ENCODE measurements at regions not wholly inside any gene's neighbourhood (a gene's known extent, or its start where the extent isn't known, plus 50 kb on each side); places are given as distances from the start of the nearest gene placed in this dataset.

- TF ChIP-seq CTCF (conservative IDR thresholded peaks at IDR 0.05), result peak; percentile 90
- H3K27ac ChIP-seq, result no peak overlapping the region
Observed at GRCh38 chr12:131454418-131455217, 256.3 kb upstream of the SFSWAP start.

- TF ChIP-seq CTCF (conservative IDR thresholded peaks at IDR 0.05), result no peak
- no peak overlapping the region for H3K27ac ChIP-seq
Observed at GRCh38 chr12:131455218-131455506, 255.7 kb upstream of the SFSWAP start.

GRCh38 chr12:131455581-131456110 is 255.2 kb upstream of the SFSWAP start:
- TF ChIP-seq CTCF (conservative IDR thresholded peaks at IDR 0.05), result no peak
- no peak overlapping the region for H3K27ac ChIP-seq

GRCh38 chr12:131456301-131457027 is 254.4 kb upstream of the SFSWAP start:
- TF ChIP-seq CTCF (conservative IDR thresholded peaks at IDR 0.05), result no peak
- no peak overlapping the region for H3K27ac ChIP-seq

GRCh38 chr12:131457028-131457310 is 253.9 kb upstream of the SFSWAP start:
- TF ChIP-seq CTCF (conservative IDR thresholded peaks at IDR 0.05), result no peak
- no peak overlapping the region for H3K27ac ChIP-seq

- H3K27ac ChIP-seq, result no peak overlapping the region
- TF ChIP-seq CTCF (conservative IDR thresholded peaks at IDR 0.05), result no peak
Observed at GRCh38 chr12:131457331-131458047, 253.4 kb upstream of the SFSWAP start.

- no peak for TF ChIP-seq CTCF (conservative IDR thresholded peaks at IDR 0.05)
Observed at GRCh38 chr12:131458048-131458374, 252.9 kb upstream of the SFSWAP start.

More at GRCh38 chr12:131458048-131458374, 252.9 kb upstream of the SFSWAP start:
- no peak overlapping the region for H3K27ac ChIP-seq

Measured in VCaP (cell line).